ENCODE measurements at regions not wholly inside any gene's neighbourhood (a gene's known extent, or its start where the extent isn't known, plus 50 kb on each side); places are given as distances from the start of the nearest gene placed in this dataset.

- TF ChIP-seq GATA2 (IDR thresholded peaks at IDR 0.05; ENCODE audit: low read depth, low read length) (no peak), GATA3 (IDR thresholded peaks at IDR 0.05; ENCODE audit: low read depth, low read length) (no peak)
These were observed 112.8 kb downstream of the DLEU7 start for GRCh38 chr13:50730496-50731351.

All from SH-SY5Y (cell line).